Endothelial cell of umbilical vein (primary cell): ENCODE measurements at regions not wholly inside any gene's neighbourhood (a gene's known extent, or its start where the extent isn't known, plus 50 kb on each side); places are given as distances from the start of the nearest gene placed in this dataset.
"Not testable (repeated sequence)": the region's sequence is repeated elsewhere in the genome, so short reads cannot be mapped to it uniquely, and the experiment has no call there.

Experiments used
- BruUV-seq: library from RNA; stranded (reverse); fragments of 400-500 nt; replicated peaks from 2 replicates; lab custom pipeline; 2021; lab: Mats Ljungman, UMichigan
- CTCF ChIA-PET: fragments of 300-600, 350-600 bp; sonication (Branson Sonifier 250); formaldehyde crosslinking; loops from one replicate; lab custom pipeline; 2021; ENCODE audit warnings: antibody characterized with exemption, inconsistent platforms; lab: Charles Lee
- POLR2A ChIA-PET: fragments of 300-600, 350-600 bp; sonication (Branson Sonifier 250); formaldehyde crosslinking; loops from one replicate; lab custom pipeline; 2021; ENCODE audit warnings: antibody characterized with exemption, inconsistent platforms; lab: Charles Lee
- DNase-seq: peaks from one replicate; pipeline ENCODE4 v3.0.0-alpha.2; 2011; ENCODE audit warnings: low read depth, low spot score
- FAIRE-seq: peaks from 2 replicates; lab custom pipeline; 2011; peaks lifted over from hg19 to GRCh38; lab: Jason Lieb, UNC
- H2AFZ ChIP-seq: 2 replicates; pipeline ENCODE4 v1.6.0; 2012; ENCODE audit warnings: low read depth, low read length, control low read depth, inconsistent platforms
- H3K27ac ChIP-seq: 2 replicates; pipeline ENCODE4 v1.5.1; 2011; ENCODE audit warnings: low read depth, mild to moderate bottlenecking, control low read depth, low read length, moderate library complexity; ENCODE audit not compliant: insufficient read depth
- H3K27me3 ChIP-seq, 2 experiments: 2 replicates each; pipeline versions ENCODE4 v1.6.0 to v1.6.1; 2011; ENCODE audit warnings: low read length in 2 of 2, mixed read lengths in 1 of 2; ENCODE audit not compliant: control insufficient read depth in 2 of 2, insufficient read depth in 2 of 2
- H3K36me3 ChIP-seq, 2 experiments: 2 replicates in 1 of 2; 3 replicates in 1 of 2; pipeline ENCODE4 v1.5.1; 2011; ENCODE audit warnings: low read length in 2 of 2, mild to moderate bottlenecking in 1 of 2, moderate library complexity in 1 of 2; ENCODE audit not compliant: control insufficient read depth in 2 of 2, insufficient read depth in 2 of 2; ENCODE audit errors: extremely low read depth in 1 of 2
- H3K4me1 ChIP-seq: 3 replicates; pipeline ENCODE4 v1.5.1; 2011; ENCODE audit warnings: mild to moderate bottlenecking, low read length; ENCODE audit not compliant: control insufficient read depth, insufficient read depth; ENCODE audit errors: extremely low read depth
- H3K4me2 ChIP-seq: 2 replicates; pipeline ENCODE4 v1.6.1; 2011; ENCODE audit warnings: low read length, control low read depth, mixed read lengths; ENCODE audit not compliant: insufficient read depth
- H3K4me3 ChIP-seq, 3 experiments: fragments of 200-600 bp in 1 of 3; sonication (generic), shearing (Covaris generic) in 1 of 3; replicated peaks in 1 of 3; 2 replicates each; pipeline ENCODE4 v1.5.1; 2011 to 2016; ENCODE audit warnings: control low read depth in 3 of 3, low read length in 3 of 3, mild to moderate bottlenecking in 2 of 3, inconsistent platforms in 1 of 3, low read depth in 1 of 3, moderate library complexity in 1 of 3; ENCODE audit not compliant: insufficient read depth in 1 of 3
- H3K79me2 ChIP-seq: 2 replicates; pipeline ENCODE4 v1.6.0; 2012; ENCODE audit warnings: low read length, inconsistent platforms; ENCODE audit not compliant: control insufficient read depth, insufficient read depth
- H3K9ac ChIP-seq: replicated peaks from 2 replicates; pipeline ENCODE3; 2011; ENCODE audit warnings: low read length, control low read depth; ENCODE audit not compliant: insufficient read depth; ENCODE audit errors: extremely low read depth
- H3K9me1 ChIP-seq: replicated peaks from 3 replicates; pipeline ENCODE4 v1.6.0; 2011; ENCODE audit warnings: mild to moderate bottlenecking, low read length; ENCODE audit not compliant: control insufficient read depth, insufficient read depth; ENCODE audit errors: extremely low read depth
- H3K9me3 ChIP-seq: replicated peaks from 2 replicates; pipeline ENCODE4 v1.5.1; 2012; ENCODE audit warnings: low read length, inconsistent platforms; ENCODE audit not compliant: control insufficient read depth, insufficient read depth
- H4K20me1 ChIP-seq: replicated peaks from 2 replicates; pipeline ENCODE3; 2011; ENCODE audit warnings: mild to moderate bottlenecking, low read length; ENCODE audit not compliant: control insufficient read depth, insufficient read depth; ENCODE audit errors: extremely low read depth
- CTCF ChIP-seq, 2 donors: IDR thresholded peaks; 1 replicate in 1 of 2; 2 replicates in 1 of 2; pipeline ENCODE4 v1.5.1; 2011; ENCODE audit warnings: low read length in 2 of 2, mild to moderate bottlenecking in 2 of 2, moderate library complexity in 2 of 2, control low read depth in 1 of 2, inconsistent platforms in 1 of 2, low read depth in 1 of 2; ENCODE audit not compliant: insufficient read depth in 1 of 2; ENCODE audit errors: extremely low read depth in 1 of 2
- EZH2 ChIP-seq: IDR thresholded peaks from 2 replicates; pipeline ENCODE4 v1.6.1; 2012; ENCODE audit warnings: borderline replicate concordance, low read depth, mild to moderate bottlenecking, moderate library complexity, low read length, inconsistent platforms; ENCODE audit not compliant: severe bottlenecking
- FOS ChIP-seq: IDR thresholded peaks from 2 replicates; pipeline ENCODE4 v1.6.1; 2011; ENCODE audit warnings: mild to moderate bottlenecking, low read length, moderate library complexity, borderline replicate concordance; ENCODE audit not compliant: insufficient read depth
- GATA2 ChIP-seq: IDR thresholded peaks from 2 replicates; pipeline ENCODE4 v1.7.0; 2011; ENCODE audit warnings: low read depth, mild to moderate bottlenecking, moderate library complexity, mixed read lengths, low read length; ENCODE audit not compliant: insufficient read length, insufficient read depth
- JUN ChIP-seq: IDR thresholded peaks from 2 replicates; pipeline ENCODE4 v1.6.1; 2011; ENCODE audit warnings: borderline replicate concordance, low read depth; ENCODE audit not compliant: insufficient read length, insufficient read depth
- MAX ChIP-seq: IDR thresholded peaks from 2 replicates; pipeline ENCODE4 v1.6.1; 2011; ENCODE audit not compliant: insufficient read depth, insufficient read length
- MYC ChIP-seq: IDR thresholded peaks from one replicate; pipeline ENCODE4 v1.6.1; 2011; ENCODE audit warnings: mild to moderate bottlenecking, low read depth, low read length
- POLR2A ChIP-seq: IDR thresholded peaks from 2 replicates; pipeline ENCODE4 v1.6.1; 2012; ENCODE audit warnings: low read depth, mild to moderate bottlenecking, control low read depth, low read length
- POLR2AphosphoS5 ChIP-seq: IDR thresholded peaks from 2 replicates; pipeline ENCODE4 v1.6.1; 2012; ENCODE audit warnings: low read depth, mild to moderate bottlenecking, control low read depth, low read length, moderate library complexity; ENCODE audit not compliant: insufficient read depth
- dilution Hi-C: fragments of 300-500 bp; cut with MboI; formaldehyde crosslinking; loops from one replicate; pipeline ENCODE4 v1.15.0; 2019; ENCODE audit warnings: low sequenced_read_pairs; ENCODE audit not compliant: extremely low pct_ligation_motif_present
- intact Hi-C: fragments of 100-400 bp; cut with micrococcal nuclease; formaldehyde crosslinking; loops from one replicate; pipeline ENCODE4 v1.10.0; 2022

GRCh38 chr12:102289702-102290101, 92.1 kb upstream of the PMCH start:
- H2AFZ ChIP-seq, H3K27me3 ChIP-seq, H3K9me1 ChIP-seq, H3K4me2 ChIP-seq, BruUV-seq, H3K9me3 ChIP-seq, POLR2A ChIA-PET, H3K4me1 ChIP-seq, H3K79me2 ChIP-seq, CTCF ChIA-PET, dilution Hi-C loops, H3K27ac ChIP-seq, H4K20me1 ChIP-seq, H3K36me3 ChIP-seq, H3K4me3 ChIP-seq, H3K9ac ChIP-seq, DNase-seq, intact Hi-C loops: not testable (repeated sequence)
- FAIRE-seq = peak; percentile 57

GRCh38 chr12:102281231-102281630, 83.6 kb upstream of the PMCH start:
- Histone ChIP-seq H3K27ac (no peak overlapping the region), H3K4me2 (no peak overlapping the region), H2AFZ (no peak overlapping the region), H3K79me2 (no peaks in the 10 kb centered on the region), H3K4me3 (no peak overlapping the region), H3K9me1 (no peaks in the 10 kb centered on the region), H3K9me3 (no peaks in the 10 kb centered on the region), H3K36me3 (no peaks in the 10 kb centered on the region), H3K4me1 (no peaks in the 10 kb centered on the region), H3K9ac (no peak overlapping the region), H3K27me3 (no peaks in the 10 kb centered on the region), H4K20me1 (no peaks in the 10 kb centered on the region)
- TF ChIP-seq JUN = no peak
- no peak for TF ChIP-seq FOS
- no peak for TF ChIP-seq POLR2AphosphoS5
- no peak for TF ChIP-seq CTCF (IDR thresholded peaks at IDR 0.05; ENCODE audit: extremely low read depth in 1 of 2, insufficient read depth in 1 of 2, low read depth in 1 of 2, low read length in 2 of 2)
- no peak for TF ChIP-seq POLR2A
- no peak for TF ChIP-seq MYC
- no peak for TF ChIP-seq MAX
- no peak for TF ChIP-seq GATA2
- TF ChIP-seq EZH2 = no peak
- dilution Hi-C loops (no loop called here), intact Hi-C loops (no loop called here)
- ChIA-PET POLR2A (no interaction called here), CTCF (no interaction called here)
- DNase-seq = peak; percentile 51
- no peak for FAIRE-seq
- no TSS peak for BruUV-seq

- dilution Hi-C loops, H3K9ac ChIP-seq, H3K9me3 ChIP-seq: not testable (repeated sequence)
Measured at GRCh38 chr12:102255687-102256086, 58.1 kb upstream of the PMCH start.

More at GRCh38 chr12:102255687-102256086, 58.1 kb upstream of the PMCH start:
- H3K9me1 ChIP-seq, H3K4me2 ChIP-seq, BruUV-seq, H4K20me1 ChIP-seq, H2AFZ ChIP-seq, H3K36me3 ChIP-seq, FAIRE-seq, H3K27me3 ChIP-seq, intact Hi-C loops, CTCF ChIA-PET, POLR2A ChIA-PET, DNase-seq, H3K79me2 ChIP-seq, H3K4me1 ChIP-seq, H3K27ac ChIP-seq, H3K4me3 ChIP-seq: not testable (repeated sequence)
